Mucosa of rectum (tissue), 2 donors: ENCODE measurements at regions not wholly inside any gene's neighbourhood (a gene's known extent, or its start where the extent isn't known, plus 50 kb on each side); places are given as distances from the start of the nearest gene placed in this dataset.

ENCODE experiments used
- H3K27ac ChIP-seq, 2 donors: one replicate each; pipeline ENCODE4 v1.7.0; 2013; ENCODE audit warnings: inconsistent platforms in 2 of 2, low read depth in 2 of 2, low read length in 2 of 2
- H3K27me3 ChIP-seq, 2 donors: one replicate each; pipeline ENCODE4 v1.7.0; 2013; ENCODE audit warnings: low read length in 2 of 2; ENCODE audit not compliant: control insufficient read depth in 2 of 2, insufficient read depth in 2 of 2
- H3K36me3 ChIP-seq, 2 donors: one replicate each; pipeline ENCODE4 v1.7.0; 2013; ENCODE audit warnings: low read length in 2 of 2; ENCODE audit not compliant: control insufficient read depth in 2 of 2, insufficient read depth in 2 of 2
- H3K4me1 ChIP-seq, 2 donors: one replicate each; pipeline ENCODE4 v1.7.0; 2013; ENCODE audit warnings: low read length in 2 of 2, mild to moderate bottlenecking in 1 of 2; ENCODE audit not compliant: control insufficient read depth in 2 of 2, insufficient read depth in 2 of 2
- H3K4me3 ChIP-seq, 2 donors: one replicate each; pipeline ENCODE4 v1.7.0; 2013; ENCODE audit warnings: low read length in 2 of 2
- H3K9ac ChIP-seq, 2 donors: one replicate each; pipeline ENCODE4 v1.7.0; 2013; ENCODE audit warnings: low read length in 2 of 2, low read depth in 1 of 2, mild to moderate bottlenecking in 1 of 2
- H3K9me3 ChIP-seq, 2 donors: one replicate each; pipeline ENCODE4 v1.7.0; 2013; ENCODE audit warnings: low read length in 2 of 2; ENCODE audit not compliant: control insufficient read depth in 2 of 2
- donor health status: healthy.
- donor health status: Normal muscosa, but diverticular disease.

DNA sequence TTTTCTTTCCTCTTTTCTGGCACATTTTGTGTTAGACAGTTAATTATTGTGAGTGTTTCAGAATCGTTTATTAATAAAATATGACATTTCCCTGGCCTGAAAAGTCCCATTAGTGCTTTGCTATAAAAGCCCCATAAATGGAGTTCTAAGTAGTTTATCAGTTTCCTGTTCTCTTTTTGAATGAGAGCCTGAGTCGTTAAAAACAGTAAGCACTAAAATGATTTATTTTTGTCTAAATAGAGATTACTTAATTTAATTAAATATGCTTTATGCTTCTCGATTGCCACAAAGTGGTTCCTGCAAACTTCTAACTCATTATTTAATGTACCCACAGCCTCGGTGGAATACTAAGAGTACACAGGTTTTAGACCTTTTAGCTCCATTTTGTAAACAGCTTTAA is 577.9 kb downstream of the C6orf118 start:
- Histone ChIP-seq H3K9me3 (no peaks in the 10 kb centered on the region), H3K27me3 (no peaks in the 10 kb centered on the region), H3K4me1 (no peaks in the 10 kb centered on the region), H3K27ac (no peak overlapping the region), H3K9ac (no peak overlapping the region), H3K4me3 (no peak overlapping the region), H3K36me3 (no peaks in the 10 kb centered on the region)

GRCh38 chr6:164721460-164721859 is 587.9 kb downstream of the C6orf118 start:
- H3K27me3 ChIP-seq = no peaks in the 10 kb centered on the region
- H3K27ac ChIP-seq = no peak overlapping the region
- no peaks in the 10 kb centered on the region for H3K9me3 ChIP-seq
- H3K4me1 ChIP-seq = no peaks in the 10 kb centered on the region
- no peak overlapping the region for H3K4me3 ChIP-seq
- no peak overlapping the region for H3K9ac ChIP-seq
- H3K36me3 ChIP-seq = no peaks in the 10 kb centered on the region

GRCh38 chr6:164700497-164700896 is 608.9 kb downstream of the C6orf118 start:
- Histone ChIP-seq H3K27ac (no peak overlapping the region), H3K4me1 (no peaks in the 10 kb centered on the region), H3K27me3 (no peaks in the 10 kb centered on the region)

DNA sequence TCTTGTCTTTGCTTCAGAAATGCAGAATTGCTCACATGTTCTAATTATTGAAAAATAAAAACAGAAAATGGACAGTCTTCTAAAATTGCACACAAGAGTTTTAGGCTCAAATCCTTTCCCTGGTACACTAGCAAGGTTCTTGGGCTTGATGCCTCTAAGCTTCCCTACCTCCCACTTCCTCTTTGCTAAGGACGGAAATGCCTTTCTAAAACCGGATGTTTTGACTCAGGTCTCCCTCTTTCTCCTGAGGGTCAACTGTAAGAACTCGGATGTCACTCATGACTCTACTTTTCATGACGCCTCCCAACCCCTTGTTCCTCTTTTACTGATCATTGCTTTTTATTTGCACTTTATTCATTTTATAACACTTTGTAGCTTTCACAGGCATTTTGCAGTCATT is 613.5 kb downstream of the C6orf118 start:
- H3K4me3 ChIP-seq = no peak overlapping the region
- H3K9ac ChIP-seq = no peak overlapping the region
- no peaks in the 10 kb centered on the region for H3K9me3 ChIP-seq
- H3K27ac ChIP-seq = no peak overlapping the region
- no peaks in the 10 kb centered on the region for H3K4me1 ChIP-seq
- no peaks in the 10 kb centered on the region for H3K36me3 ChIP-seq
- H3K27me3 ChIP-seq = no peaks in the 10 kb centered on the region

More at GRCh38 chr6:164700497-164700896, 608.9 kb downstream of the C6orf118 start:
- Histone ChIP-seq H3K36me3 (no peaks in the 10 kb centered on the region), H3K9me3 (no peaks in the 10 kb centered on the region), H3K9ac (no peak overlapping the region), H3K4me3 (no peak overlapping the region)

GRCh38 chr6:164694386-164694785 is 615.0 kb downstream of the C6orf118 start:
- H3K27me3 ChIP-seq = no peaks in the 10 kb centered on the region
- no peaks in the 10 kb centered on the region for H3K36me3 ChIP-seq
- H3K9me3 ChIP-seq = peaks cover 0 to 5% of the 10 kb centered on the region in 2 donors
- no peaks in the 10 kb centered on the region for H3K4me1 ChIP-seq
- H3K27ac ChIP-seq = no peak overlapping the region
- H3K4me3 ChIP-seq = no peak overlapping the region
- H3K9ac ChIP-seq = no peak overlapping the region

DNA sequence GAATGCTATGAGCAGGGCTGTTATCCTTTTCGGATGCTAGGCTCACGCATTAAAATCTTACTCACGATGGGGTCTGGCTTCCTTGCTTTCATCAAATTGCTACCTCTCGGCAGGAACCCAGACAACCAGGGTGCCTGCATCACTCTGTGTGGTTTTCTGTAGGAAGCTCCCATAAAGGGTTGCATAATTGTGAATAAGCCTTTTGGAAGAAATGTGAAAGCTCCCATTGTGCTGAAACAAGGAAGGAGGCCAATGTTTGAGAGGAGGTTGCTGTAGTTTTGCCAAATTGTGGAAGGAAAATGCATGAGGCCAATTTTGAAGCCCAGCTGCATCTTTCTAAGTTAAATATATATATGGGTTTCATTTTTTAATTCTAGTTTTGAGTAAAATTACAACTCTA is 615.5 kb downstream of the C6orf118 start:
- H3K27ac ChIP-seq = no peak overlapping the region
- no peaks in the 10 kb centered on the region for H3K27me3 ChIP-seq
- H3K9me3 ChIP-seq = peaks cover 0 to 5% of the 10 kb centered on the region in 2 donors
- no peaks in the 10 kb centered on the region for H3K36me3 ChIP-seq
- H3K4me3 ChIP-seq = no peak overlapping the region
- H3K9ac ChIP-seq = no peak overlapping the region
- no peaks in the 10 kb centered on the region for H3K4me1 ChIP-seq

GRCh38 chr6:164692772-164693510 is 616.5 kb downstream of the C6orf118 start:
- Histone ChIP-seq H3K9ac (no peak overlapping the region), H3K9me3 (peaks cover 0 to 5% of the 10 kb centered on the region in 2 donors), H3K27me3 (no peaks in the 10 kb centered on the region), H3K4me1 (no peaks in the 10 kb centered on the region), H3K27ac (no peak overlapping the region), H3K36me3 (no peaks in the 10 kb centered on the region), H3K4me3 (no peak overlapping the region)

- no peaks in the 10 kb centered on the region for H3K4me1 ChIP-seq
- no peaks in the 10 kb centered on the region for H3K27me3 ChIP-seq
- H3K9me3 ChIP-seq = peaks cover 0 to 5% of the 10 kb centered on the region in 2 donors
- H3K9ac ChIP-seq = no peak overlapping the region
- H3K36me3 ChIP-seq = no peaks in the 10 kb centered on the region
- H3K4me3 ChIP-seq = no peak overlapping the region
- no peak overlapping the region for H3K27ac ChIP-seq
These were observed 618.5 kb downstream of the C6orf118 start for GRCh38 chr6:164690702-164691500.

DNA sequence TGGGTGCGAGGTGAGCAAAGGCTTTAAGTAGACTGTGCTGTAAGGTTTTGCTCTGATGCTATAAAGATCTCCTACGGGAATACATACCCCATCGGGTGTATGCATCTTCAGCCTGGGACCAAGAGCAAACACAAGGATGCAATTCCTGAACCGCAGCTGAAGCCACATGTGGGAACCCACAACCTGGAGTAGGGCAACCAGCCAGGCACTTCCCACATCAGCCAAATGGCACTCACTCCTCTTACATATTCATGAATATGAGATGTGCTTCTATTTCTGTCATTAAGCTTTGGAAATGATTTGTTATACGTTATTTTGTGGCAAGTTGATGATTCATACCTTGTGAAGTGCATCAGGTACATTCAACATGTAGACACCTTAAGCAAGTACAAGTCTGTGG is 619.2 kb downstream of the C6orf118 start:
- no peaks in the 10 kb centered on the region for H3K36me3 ChIP-seq
- H3K4me3 ChIP-seq = no peak overlapping the region
- H3K9me3 ChIP-seq = peaks cover 0 to 5% of the 10 kb centered on the region in 2 donors
- no peak overlapping the region for H3K9ac ChIP-seq
- H3K27ac ChIP-seq = no peak overlapping the region
- no peaks in the 10 kb centered on the region for H3K27me3 ChIP-seq
- H3K4me1 ChIP-seq = no peaks in the 10 kb centered on the region

GRCh38 chr6:164665328-164665727 is 644.1 kb downstream of the C6orf118 start:
- peaks cover 0 to 2% of the 10 kb centered on the region in 2 donors for H3K9me3 ChIP-seq
- no peak overlapping the region for H3K27ac ChIP-seq
- no peaks in the 10 kb centered on the region for H3K36me3 ChIP-seq
- H3K4me1 ChIP-seq = no peaks in the 10 kb centered on the region
- H3K9ac ChIP-seq = no peak overlapping the region
- H3K4me3 ChIP-seq = no peak overlapping the region
- no peaks in the 10 kb centered on the region for H3K27me3 ChIP-seq
